Inflammatory macrophage treated with lipopolysaccharide for 1 hour (primary cell): ENCODE measurements at regions not wholly inside any gene's neighbourhood (a gene's known extent, or its start where the extent isn't known, plus 50 kb on each side); places are given as distances from the start of the nearest gene placed in this dataset.

Source experiments
- DNase-seq, 2 donors: peaks; one replicate each; pipeline ENCODE4 v3.0.0-alpha.2; 2020 to 2022

- DNase-seq = no peak
These were observed 49.7 kb upstream of the CITED2 start for GRCh38 chr6:139423971-139424667.
